Choroid plexus epithelial cell (primary cell): ENCODE measurements at regions not wholly inside any gene's neighbourhood (a gene's known extent, or its start where the extent isn't known, plus 50 kb on each side); places are given as distances from the start of the nearest gene placed in this dataset.
"Not testable (repeated sequence)": the region's sequence is repeated elsewhere in the genome, so short reads cannot be mapped to it uniquely, and the experiment has no call there.

Source experiments
- DNase-seq: peaks from one replicate; pipeline ENCODE4 v3.0.0-alpha.2; 2010; ENCODE audit warnings: low read depth
- H3K4me3 ChIP-seq: 2 replicates; pipeline ENCODE4 v1.5.1; 2011; ENCODE audit warnings: low read depth, mild to moderate bottlenecking, control low read depth, low read length, moderate library complexity
- CTCF ChIP-seq: conservative IDR thresholded peaks from 2 replicates; pipeline ENCODE4 v1.5.1; 2011; ENCODE audit warnings: low read depth, mild to moderate bottlenecking, control low read depth, inconsistent platforms, low read length, moderate library complexity

- no peak overlapping the region for H3K4me3 ChIP-seq
- DNase-seq: no peak
- no peak for TF ChIP-seq CTCF
Measured at GRCh38 chr3:106514431-106514830, 645.6 kb upstream of the CBLB start.

DNA sequence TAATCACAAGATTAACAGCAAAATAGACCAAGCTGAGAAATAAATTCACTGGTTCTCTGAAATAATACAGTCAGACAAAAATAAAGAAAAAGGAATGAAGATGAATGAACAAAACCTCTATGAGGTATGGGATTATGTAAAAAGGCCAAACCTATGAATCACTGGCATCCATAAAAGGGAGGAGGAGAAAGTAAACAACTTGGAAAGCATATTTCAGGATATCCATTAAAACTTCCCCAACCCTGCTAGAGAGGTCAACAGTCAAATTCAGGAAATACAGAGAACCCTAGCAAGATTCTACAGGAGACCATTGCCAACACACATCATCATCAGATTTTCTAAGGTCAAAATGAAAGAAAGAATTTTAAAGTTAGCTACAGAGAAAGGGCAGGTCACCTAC lies 649.7 kb upstream of the CBLB start:
- no peak for TF ChIP-seq CTCF
- DNase-seq: peak; percentile 42
- no peak overlapping the region for H3K4me3 ChIP-seq

GRCh38 chr3:106522397-106522796 lies 653.6 kb upstream of the CBLB start:
- no peak for TF ChIP-seq CTCF
- no peak overlapping the region for H3K4me3 ChIP-seq
- DNase-seq: no peak

DNA sequence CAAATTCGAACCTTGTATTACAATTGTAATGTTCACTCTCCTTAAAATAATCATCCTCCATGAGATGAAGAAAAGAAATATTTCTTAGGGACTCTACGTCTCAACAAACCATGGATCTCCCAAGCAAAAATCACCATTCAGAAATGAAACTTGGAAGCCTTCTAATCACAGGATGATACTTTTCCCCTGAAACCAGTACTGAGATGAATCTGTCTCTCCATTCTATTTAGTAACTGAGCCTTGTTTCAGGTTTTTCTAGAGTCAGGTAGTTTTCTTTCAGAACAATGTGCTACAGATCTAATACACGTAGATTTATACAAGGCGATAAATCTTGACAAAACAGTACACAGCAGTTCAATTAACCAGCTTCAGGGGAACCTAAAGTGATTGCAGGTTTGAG lies 660.1 kb upstream of the CBLB start:
- no peak for DNase-seq
- H3K4me3 ChIP-seq: no peak overlapping the region
- no peak for TF ChIP-seq CTCF

DNA sequence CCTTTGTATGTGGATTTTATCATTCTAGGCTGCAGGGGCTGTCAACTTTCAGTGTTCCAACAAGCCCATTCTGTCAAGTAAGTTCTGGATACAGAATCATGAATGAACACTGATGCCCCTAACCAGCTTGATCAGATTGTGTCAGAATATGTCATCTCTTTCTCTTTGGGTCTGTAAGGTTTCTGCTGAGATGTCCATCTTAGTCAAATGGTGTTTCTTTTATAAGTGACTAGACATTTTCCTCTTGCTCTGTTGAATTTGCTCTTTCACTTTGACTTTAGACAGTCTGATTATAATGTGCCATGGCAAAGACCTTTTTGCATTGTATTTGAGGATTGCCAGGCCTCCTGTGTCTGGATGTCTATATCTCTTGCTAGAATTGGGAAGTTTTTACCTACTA lies 660.9 kb upstream of the CBLB start:
- DNase-seq: no peak
- no peak for TF ChIP-seq CTCF

GRCh38 chr3:106530367-106530766 lies 661.6 kb upstream of the CBLB start:
- no peak overlapping the region for H3K4me3 ChIP-seq
- no peak for DNase-seq
- no peak for TF ChIP-seq CTCF

More for the DNA sequence above, 660.9 kb upstream of the CBLB start:
- no peak overlapping the region for H3K4me3 ChIP-seq

GRCh38 chr3:106531771-106532329 lies 663.0 kb upstream of the CBLB start:
- DNase-seq, H3K4me3 ChIP-seq: not testable (repeated sequence)
